Left ventricle myocardium superior (tissue), 1 donor: ENCODE measurements at regions not wholly inside any gene's neighbourhood (a gene's known extent, or its start where the extent isn't known, plus 50 kb on each side); places are given as distances from the start of the nearest gene placed in this dataset.

Experiments
- ATAC-seq: fragments of 200-7000 bp; cut with Tn5 transposase; one replicate; pipeline ENCODE4 v1.9.1; 2020; ENCODE audit warnings: mild to moderate bottlenecking, moderate library complexity
- DNase-seq: peaks from one replicate; pipeline ENCODE4 v3.0.0-alpha.2; 2020
- intact Hi-C: fragments of 100-400 bp; cut with micrococcal nuclease; formaldehyde crosslinking; loops from one replicate; pipeline ENCODE4 v1.11.0; 2022
- donor health status: DM: no; HTN: yes; CAD: no; lungs with severe emphysema.

GRCh38 chr22:49600891-49601431 lies 226.7 kb downstream of the BRD1 start:
- DNase-seq, result no peak
- intact Hi-C loops, result no loop called here
- no peak for ATAC-seq

GRCh38 chr22:49600468-49600867 lies 227.2 kb downstream of the BRD1 start:
- DNase-seq (no peak), ATAC-seq (no peak)
- intact Hi-C loops, result no loop called here

- intact Hi-C loops, result no loop called here
- DNase-seq (no peak), ATAC-seq (no peak)
These were observed 227.8 kb downstream of the BRD1 start for GRCh38 chr22:49599691-49600455.

- DNase-seq, result peak; percentile 28
- no peak for ATAC-seq
- intact Hi-C loops, result no loop called here
These were observed 228.6 kb downstream of the BRD1 start for GRCh38 chr22:49599039-49599438.

- DNase-seq, result peak; percentile 11
- intact Hi-C loops, result no loop called here
These were observed 229.3 kb downstream of the BRD1 start for GRCh38 chr22:49598338-49598737.

GRCh38 chr22:49597428-49598039 lies 230.1 kb downstream of the BRD1 start:
- ATAC-seq, result no peak
- intact Hi-C loops, result no loop called here

More at GRCh38 chr22:49598338-49598737, 229.3 kb downstream of the BRD1 start:
- ATAC-seq, result no peak

GRCh38 chr22:49595465-49596078 lies 232.1 kb downstream of the BRD1 start:
- ATAC-seq, result no peak
- intact Hi-C loops, result no loop called here
- DNase-seq, result no peak

More at GRCh38 chr22:49597428-49598039, 230.1 kb downstream of the BRD1 start:
- DNase-seq, result no peak

- DNase-seq (no peak), ATAC-seq (no peak)
- intact Hi-C loops, result no loop called here
These were observed 233.6 kb downstream of the BRD1 start for GRCh38 chr22:49594078-49594477.

- ATAC-seq (no peak), DNase-seq (no peak)
- intact Hi-C loops, result no loop called here
These were observed 234.2 kb downstream of the BRD1 start for GRCh38 chr22:49593509-49593908.

- ATAC-seq (peak; percentile 55), DNase-seq (no peak)
- intact Hi-C loops, result no loop called here
These were observed 234.7 kb downstream of the BRD1 start for GRCh38 chr22:49592780-49593501.

GRCh38 chr22:49590851-49591445 lies 236.7 kb downstream of the BRD1 start:
- intact Hi-C loops, result no loop called here
- no peak for ATAC-seq
- DNase-seq, result no peak

GRCh38 chr22:49590381-49590780 lies 237.3 kb downstream of the BRD1 start:
- ATAC-seq (no peak), DNase-seq (no peak)

GRCh38 chr22:49589811-49590210 lies 237.9 kb downstream of the BRD1 start:
- DNase-seq (no peak), ATAC-seq (no peak)
- intact Hi-C loops, result no loop called here

More at GRCh38 chr22:49590381-49590780, 237.3 kb downstream of the BRD1 start:
- intact Hi-C loops, result no loop called here

GRCh38 chr22:49589301-49589700 lies 238.4 kb downstream of the BRD1 start:
- ATAC-seq (no peak), DNase-seq (no peak)
- intact Hi-C loops, result no loop called here

- ATAC-seq (no peak), DNase-seq (no peak)
- intact Hi-C loops, result no loop called here
These were observed 238.9 kb downstream of the BRD1 start for GRCh38 chr22:49588739-49589138.

GRCh38 chr22:49587987-49588386 lies 239.7 kb downstream of the BRD1 start:
- no peak for ATAC-seq
- no peak for DNase-seq
- intact Hi-C loops, result no loop called here

GRCh38 chr22:49587421-49587820 lies 240.3 kb downstream of the BRD1 start:
- intact Hi-C loops, result no loop called here
- DNase-seq (no peak), ATAC-seq (no peak)

GRCh38 chr22:49586873-49587272 lies 240.8 kb downstream of the BRD1 start:
- no peak for ATAC-seq
- intact Hi-C loops, result no loop called here
- DNase-seq, result no peak

- DNase-seq (peak; percentile 28), ATAC-seq (no peak)
- intact Hi-C loops, result no loop called here
These were observed 241.4 kb downstream of the BRD1 start for GRCh38 chr22:49586244-49586748.
